ENCODE measurements at regions not wholly inside any gene's neighbourhood (a gene's known extent, or its start where the extent isn't known, plus 50 kb on each side); places are given as distances from the start of the nearest gene placed in this dataset.

DNA sequence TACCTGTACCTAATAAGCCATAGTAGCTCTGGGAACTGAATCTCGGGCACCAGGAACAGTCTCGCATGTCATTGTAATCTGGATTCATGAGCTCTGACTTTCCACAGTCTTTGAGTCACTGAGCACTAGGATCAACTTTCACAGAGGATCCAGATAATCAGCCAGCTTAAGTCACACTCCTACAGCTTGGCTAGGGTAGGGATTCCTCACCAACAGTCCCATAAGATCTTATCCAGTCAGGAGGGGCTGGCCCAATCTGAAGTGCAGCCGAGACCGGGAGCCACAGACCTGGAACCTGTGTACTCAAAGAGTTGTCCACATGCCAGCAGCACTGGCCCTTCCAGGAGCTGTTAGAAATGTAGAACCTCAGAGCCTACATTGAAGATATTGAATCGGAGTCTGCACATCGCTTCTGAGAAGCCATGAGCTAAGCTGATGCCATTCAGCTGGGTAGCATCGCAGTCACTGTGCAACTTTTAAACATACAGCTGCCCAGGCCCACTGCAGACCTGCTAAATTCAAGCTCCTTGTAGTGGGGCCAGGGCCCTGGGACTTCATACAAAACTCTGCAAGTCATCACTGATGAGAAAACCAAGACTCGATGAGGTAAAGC is 538.8 kb upstream of the B3GAT1 start:
- POLR2A ChIA-PET: no interaction called here
- Histone ChIP-seq H2AFZ (ENCODE audit: low read length) (no peak overlapping the region), H4K20me1 (ENCODE audit: insufficient read depth, low read length) (no peaks in the 10 kb centered on the region), H3K79me2 (ENCODE audit: insufficient read depth, low read length) (no peaks in the 10 kb centered on the region), H3K4me1 (ENCODE audit: insufficient read depth, low read length) (no peaks in the 10 kb centered on the region), H3K9ac (ENCODE audit: insufficient read depth, low read depth, low read length) (no peak overlapping the region), H3K4me2 (ENCODE audit: low read depth, low read length) (no peak overlapping the region), H3K27me3 (ENCODE audit: control insufficient read depth in 1 of 2, insufficient read depth in 2 of 2, low read length in 2 of 2) (no peaks in the 10 kb centered on the region), H3K36me3 (replicated peaks in 1 of 2; ENCODE audit: control insufficient read depth in 1 of 2, insufficient read depth in 2 of 2, low read length in 2 of 2) (no peaks in the 10 kb centered on the region), H3K27ac (ENCODE audit: extremely low read length, insufficient read depth, low read length) (no peak overlapping the region), H3K9me3 (ENCODE audit: low read length) (no peaks in the 10 kb centered on the region), H3K4me3 (replicated peaks in 1 of 3; ENCODE audit: insufficient read depth in 1 of 3, low read depth in 2 of 3, low read length in 3 of 3) (no peak overlapping the region)
- in situ Hi-C loops (cut with HindIII; ENCODE audit: extremely low pct_ligation_motif_present, low pct_unique_long_range_greater_than_20kb) (no loop called here), intact Hi-C loops (cut with micrococcal nuclease; ENCODE audit: unreplicated experiment) (no loop called here)
- FAIRE-seq: no peak
- 23% methylated on average over 3 of the region's 8 CpGs for WGBS (ENCODE audit: low lambda C conversion rate)
- CTCF ChIA-PET (ENCODE audit: low intra/inter-chr PET ratio, low total read pairs): no interaction called here
- TF ChIP-seq, protein P1, sequence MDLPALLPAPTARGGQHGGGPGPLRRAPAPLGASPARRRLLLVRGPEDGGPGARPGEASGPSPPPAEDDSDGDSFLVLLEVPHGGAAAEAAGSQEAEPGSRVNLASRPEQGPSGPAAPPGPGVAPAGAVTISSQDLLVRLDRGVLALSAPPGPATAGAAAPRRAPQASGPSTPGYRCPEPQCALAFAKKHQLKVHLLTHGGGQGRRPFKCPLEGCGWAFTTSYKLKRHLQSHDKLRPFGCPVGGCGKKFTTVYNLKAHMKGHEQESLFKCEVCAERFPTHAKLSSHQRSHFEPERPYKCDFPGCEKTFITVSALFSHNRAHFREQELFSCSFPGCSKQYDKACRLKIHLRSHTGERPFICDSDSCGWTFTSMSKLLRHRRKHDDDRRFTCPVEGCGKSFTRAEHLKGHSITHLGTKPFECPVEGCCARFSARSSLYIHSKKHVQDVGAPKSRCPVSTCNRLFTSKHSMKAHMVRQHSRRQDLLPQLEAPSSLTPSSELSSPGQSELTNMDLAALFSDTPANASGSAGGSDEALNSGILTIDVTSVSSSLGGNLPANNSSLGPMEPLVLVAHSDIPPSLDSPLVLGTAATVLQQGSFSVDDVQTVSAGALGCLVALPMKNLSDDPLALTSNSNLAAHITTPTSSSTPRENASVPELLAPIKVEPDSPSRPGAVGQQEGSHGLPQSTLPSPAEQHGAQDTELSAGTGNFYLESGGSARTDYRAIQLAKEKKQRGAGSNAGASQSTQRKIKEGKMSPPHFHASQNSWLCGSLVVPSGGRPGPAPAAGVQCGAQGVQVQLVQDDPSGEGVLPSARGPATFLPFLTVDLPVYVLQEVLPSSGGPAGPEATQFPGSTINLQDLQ (CRISPR knock-in tag; IDR thresholded peaks at IDR 0.05): no peak
- TF ChIP-seq ZNF546 (CRISPR knock-in tag; conservative IDR thresholded peaks at IDR 0.05) (no peak), PAF1 (CRISPR knock-in tag; IDR thresholded peaks at IDR 0.05) (no peak), ZNF431 (CRISPR knock-in tag; IDR thresholded peaks at IDR 0.05; ENCODE audit: borderline replicate concordance, low read depth) (no peak), ZNF841 (CRISPR knock-in tag; IDR thresholded peaks at IDR 0.05; ENCODE audit: borderline replicate concordance) (no peak), BRD4 (CRISPR knock-in tag; IDR thresholded peaks at IDR 0.05) (no peak), JDP2 (CRISPR knock-in tag; IDR thresholded peaks at IDR 0.05; ENCODE audit: borderline replicate concordance) (no peak), KMT2A (CRISPR knock-in tag; IDR thresholded peaks at IDR 0.05) (no peak), ZSCAN21 (CRISPR knock-in tag; IDR thresholded peaks at IDR 0.05; ENCODE audit: borderline replicate concordance) (no peak), SP140L (CRISPR knock-in tag; IDR thresholded peaks at IDR 0.05; ENCODE audit: borderline replicate concordance) (no peak), ZSCAN9 (CRISPR knock-in tag; IDR thresholded peaks at IDR 0.05; ENCODE audit: borderline replicate concordance) (no peak)
- ATAC-seq: no peak
- no TSS peak for BruUV-seq (replicated peaks)
- no peak for DNase-seq (ENCODE audit: low spot score)
